C4-2B (cell line): ENCODE measurements at regions not wholly inside any gene's neighbourhood (a gene's known extent, or its start where the extent isn't known, plus 50 kb on each side); places are given as distances from the start of the nearest gene placed in this dataset.

ENCODE experiments used
- ZFX ChIP-seq: fragments of 450-650 bp; IDR thresholded peaks from 2 replicates; pipeline ENCODE4 v1.6.1; 2017
- TF ChIP-seq, protein P1 (sequence below): fragments of 450-650 bp; conservative IDR thresholded peaks from 2 replicates; pipeline ENCODE4 v1.5.1; 2017; ENCODE audit warnings: mild to moderate bottlenecking

DNA sequence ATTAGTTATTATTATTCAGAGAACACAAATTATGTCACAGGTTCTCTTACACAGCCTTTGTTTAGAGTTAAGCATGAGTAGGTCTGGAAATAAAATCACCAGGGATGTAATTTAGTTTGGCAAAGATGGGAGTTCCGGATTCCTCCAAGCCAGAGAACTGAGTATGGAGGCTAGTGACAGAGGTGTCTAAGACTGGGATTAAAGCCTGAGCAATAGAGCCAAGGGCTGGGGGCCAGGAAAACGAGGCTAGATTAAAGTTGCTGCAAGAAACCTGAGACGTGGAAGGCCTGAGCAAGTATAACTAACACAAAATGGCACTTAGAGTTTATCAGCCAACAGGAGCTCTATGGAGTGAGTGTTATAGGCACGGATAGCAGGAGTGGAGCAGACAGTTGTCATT, 381.6 kb downstream of the SRGAP2C start:
- TF ChIP-seq, protein P1, sequence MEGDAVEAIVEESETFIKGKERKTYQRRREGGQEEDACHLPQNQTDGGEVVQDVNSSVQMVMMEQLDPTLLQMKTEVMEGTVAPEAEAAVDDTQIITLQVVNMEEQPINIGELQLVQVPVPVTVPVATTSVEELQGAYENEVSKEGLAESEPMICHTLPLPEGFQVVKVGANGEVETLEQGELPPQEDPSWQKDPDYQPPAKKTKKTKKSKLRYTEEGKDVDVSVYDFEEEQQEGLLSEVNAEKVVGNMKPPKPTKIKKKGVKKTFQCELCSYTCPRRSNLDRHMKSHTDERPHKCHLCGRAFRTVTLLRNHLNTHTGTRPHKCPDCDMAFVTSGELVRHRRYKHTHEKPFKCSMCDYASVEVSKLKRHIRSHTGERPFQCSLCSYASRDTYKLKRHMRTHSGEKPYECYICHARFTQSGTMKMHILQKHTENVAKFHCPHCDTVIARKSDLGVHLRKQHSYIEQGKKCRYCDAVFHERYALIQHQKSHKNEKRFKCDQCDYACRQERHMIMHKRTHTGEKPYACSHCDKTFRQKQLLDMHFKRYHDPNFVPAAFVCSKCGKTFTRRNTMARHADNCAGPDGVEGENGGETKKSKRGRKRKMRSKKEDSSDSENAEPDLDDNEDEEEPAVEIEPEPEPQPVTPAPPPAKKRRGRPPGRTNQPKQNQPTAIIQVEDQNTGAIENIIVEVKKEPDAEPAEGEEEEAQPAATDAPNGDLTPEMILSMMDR: no peak
- TF ChIP-seq ZFX: no peak
